ENCODE measurements at regions not wholly inside any gene's neighbourhood (a gene's known extent, or its start where the extent isn't known, plus 50 kb on each side); places are given as distances from the start of the nearest gene placed in this dataset.
"Not testable (repeated sequence)": the region's sequence is repeated elsewhere in the genome, so short reads cannot be mapped to it uniquely, and the experiment has no call there.

DNA sequence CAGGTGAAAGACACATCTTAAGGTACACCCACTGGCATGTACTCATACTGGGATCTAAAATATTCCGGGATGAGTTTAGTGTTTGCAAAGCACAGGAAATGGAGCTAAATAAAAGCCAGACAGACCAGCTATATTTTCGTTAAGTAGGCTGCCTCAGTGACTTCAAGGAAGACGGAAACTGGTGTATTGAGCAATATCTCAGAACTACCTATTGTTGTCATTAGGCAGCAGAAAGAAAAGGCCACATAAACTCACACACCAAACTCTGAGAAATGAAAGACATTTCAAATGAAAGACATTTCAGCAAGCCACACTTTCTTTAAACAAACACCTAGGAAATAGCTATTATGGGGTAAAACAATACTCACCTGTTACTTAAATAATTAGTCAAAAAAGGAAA lies 761.7 kb upstream of the SEMA6D start:
- Histone ChIP-seq H3K9ac (ENCODE audit: low read depth in 2 of 2, low read length in 2 of 2) (no peak overlapping the region), H3K4me3 (no peak overlapping the region), H3K36me3 (no peaks in the 10 kb centered on the region), H3K4me1 (no peaks in the 10 kb centered on the region), H3K27ac (no peak overlapping the region), H3K27me3 (no peaks in the 10 kb centered on the region), H3K9me3 (no peaks in the 10 kb centered on the region)
- intact Hi-C loops (cut with DNase I): no loop called here
- no peak for DNase-seq
- TF ChIP-seq CTCF (IDR thresholded peaks at IDR 0.05): no peak

DNA sequence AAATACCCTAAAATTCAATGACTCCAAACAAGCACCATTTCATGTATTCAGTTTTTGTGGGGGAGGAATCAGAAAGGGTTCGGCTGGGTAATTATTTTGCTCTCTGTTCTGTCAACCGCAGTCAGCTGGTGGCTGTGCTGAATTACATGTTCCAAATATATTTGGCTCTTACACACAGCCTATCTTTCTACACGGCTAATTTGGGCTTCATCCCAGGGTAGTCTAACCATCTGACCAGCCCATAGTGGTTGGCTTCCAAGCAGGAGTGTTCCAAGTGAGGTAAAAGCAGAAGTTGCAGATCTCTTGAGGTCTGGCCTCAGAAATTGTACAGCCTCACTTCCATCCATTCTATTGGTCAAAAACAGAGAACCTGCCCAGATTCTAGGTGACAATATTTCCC lies 760.8 kb upstream of the SEMA6D start:
- Histone ChIP-seq H3K4me3 (no peak overlapping the region), H3K4me1 (no peaks in the 10 kb centered on the region), H3K9me3 (no peaks in the 10 kb centered on the region), H3K36me3 (no peaks in the 10 kb centered on the region), H3K27ac (no peak overlapping the region), H3K27me3 (no peaks in the 10 kb centered on the region), H3K9ac (ENCODE audit: low read depth in 2 of 2, low read length in 2 of 2) (no peak overlapping the region)
- intact Hi-C loops (cut with DNase I): no loop called here
- TF ChIP-seq CTCF (IDR thresholded peaks at IDR 0.05): no peak
- no peak for DNase-seq

GRCh38 chr15:46956881-46957280 lies 760.4 kb upstream of the SEMA6D start:
- no peaks in the 10 kb centered on the region for H3K36me3 ChIP-seq
- no peaks in the 10 kb centered on the region for H3K27me3 ChIP-seq
- no peaks in the 10 kb centered on the region for H3K4me1 ChIP-seq
- intact Hi-C loops (cut with DNase I): no loop called here
- no peak overlapping the region for H3K9ac ChIP-seq (ENCODE audit: low read depth in 2 of 2, low read length in 2 of 2)
- TF ChIP-seq CTCF (IDR thresholded peaks at IDR 0.05): no peak
- H3K4me3 ChIP-seq: no peak overlapping the region
- no peaks in the 10 kb centered on the region for H3K9me3 ChIP-seq
- no peak overlapping the region for H3K27ac ChIP-seq
- no peak for DNase-seq

- no peak for DNase-seq
- H3K9ac ChIP-seq (ENCODE audit: low read depth in 2 of 2, low read length in 2 of 2): no peak overlapping the region
- no peaks in the 10 kb centered on the region for H3K36me3 ChIP-seq
- H3K27me3 ChIP-seq: no peaks in the 10 kb centered on the region
- H3K4me1 ChIP-seq: no peaks in the 10 kb centered on the region
- H3K4me3 ChIP-seq: no peak overlapping the region
- intact Hi-C loops (cut with DNase I): no loop called here
- H3K27ac ChIP-seq: no peak overlapping the region
- no peaks in the 10 kb centered on the region for H3K9me3 ChIP-seq
- TF ChIP-seq CTCF (IDR thresholded peaks at IDR 0.05): no peak
Observed at GRCh38 chr15:46960581-46960980, 756.7 kb upstream of the SEMA6D start.

DNA sequence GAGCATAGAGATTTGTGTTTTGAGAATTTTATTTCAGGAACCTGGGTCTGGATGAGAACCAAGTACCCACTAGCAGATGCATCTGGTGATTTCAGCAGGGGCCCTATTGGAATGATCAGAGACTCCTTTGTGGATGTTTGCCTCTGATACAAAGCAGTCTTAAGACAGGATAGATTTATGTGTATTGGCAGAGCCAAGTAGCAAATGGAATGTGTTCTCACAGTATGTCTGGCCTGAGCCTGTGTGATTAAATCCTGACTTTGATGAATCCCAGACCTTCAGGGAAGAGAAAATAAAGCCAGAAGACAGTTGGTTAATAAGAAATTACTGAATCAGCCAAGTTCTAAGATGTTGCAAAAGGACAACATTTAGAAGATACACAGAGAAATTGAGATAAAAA lies 755.5 kb upstream of the SEMA6D start:
- Histone ChIP-seq H3K36me3 (no peaks in the 10 kb centered on the region), H3K9me3 (no peaks in the 10 kb centered on the region), H3K4me1 (no peaks in the 10 kb centered on the region), H3K27me3 (no peaks in the 10 kb centered on the region), H3K27ac (no peak overlapping the region), H3K4me3 (no peak overlapping the region), H3K9ac (ENCODE audit: low read depth in 2 of 2, low read length in 2 of 2) (no peak overlapping the region)
- intact Hi-C loops (cut with DNase I): no loop called here
- no peak for DNase-seq
- no peak for TF ChIP-seq CTCF (IDR thresholded peaks at IDR 0.05)

DNA sequence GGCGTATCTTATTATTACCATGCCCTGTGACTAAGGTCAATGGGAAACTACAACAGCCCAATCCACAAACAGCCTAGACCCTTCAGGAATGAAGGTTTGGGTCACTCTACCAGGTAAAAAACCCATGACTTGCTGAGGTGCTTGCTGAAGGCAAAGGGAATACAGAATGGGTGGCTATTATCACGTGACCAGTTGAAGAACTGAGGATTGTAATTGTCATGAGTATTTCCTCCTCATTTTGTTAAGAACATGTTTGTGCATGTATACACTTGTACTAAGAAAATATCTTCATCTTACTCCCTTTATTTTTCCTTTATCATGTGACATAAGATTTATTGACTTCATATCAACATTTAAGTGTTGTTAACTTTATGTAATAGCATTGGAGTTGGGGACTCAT lies 729.2 kb upstream of the SEMA6D start:
- H3K4me1 ChIP-seq; H3K9me3 ChIP-seq; DNase-seq; intact Hi-C loops (cut with DNase I); H3K9ac ChIP-seq (ENCODE audit: low read depth in 2 of 2, low read length in 2 of 2); H3K27ac ChIP-seq; H3K36me3 ChIP-seq; H3K4me3 ChIP-seq; H3K27me3 ChIP-seq: not testable (repeated sequence)

Measured in colonic mucosa (tissue), 4 donors.